IMR-90 (cell line): ENCODE measurements at regions not wholly inside any gene's neighbourhood (a gene's known extent, or its start where the extent isn't known, plus 50 kb on each side); places are given as distances from the start of the nearest gene placed in this dataset.

Experiments
- BHLHE40 ChIP-seq: fragments of 150-350 bp; IDR thresholded peaks from 2 replicates; pipeline ENCODE4 v1.6.1; 2016; ENCODE audit warnings: mild to moderate bottlenecking, low read depth, low read length
- MAZ ChIP-seq: IDR thresholded peaks from 2 replicates; pipeline ENCODE4 v1.6.1; 2012; ENCODE audit warnings: low read depth, mild to moderate bottlenecking, low read length, improper control_type of control experiment, moderate library complexity, borderline replicate concordance
- NFE2L2 ChIP-seq: fragments of 150-350 bp; IDR thresholded peaks from 2 replicates; pipeline ENCODE4 v1.6.1; 2016; ENCODE audit warnings: low read depth, mild to moderate bottlenecking, low read length
- POLR2A ChIP-seq: IDR thresholded peaks from 2 replicates; pipeline ENCODE4 v1.6.1; 2012; ENCODE audit warnings: mild to moderate bottlenecking, low read depth, low read length
- RCOR1 ChIP-seq: IDR thresholded peaks from 2 replicates; pipeline ENCODE4 v1.6.1; 2012; ENCODE audit warnings: mild to moderate bottlenecking, low read length, improper control_type of control experiment; ENCODE audit not compliant: insufficient replicate concordance
- RFX5 ChIP-seq: IDR thresholded peaks from 2 replicates; pipeline ENCODE4 v1.8.0; 2012; ENCODE audit warnings: low read depth, mild to moderate bottlenecking, low read length, moderate library complexity
- SMC3 ChIP-seq: fragments of 150-350 bp; IDR thresholded peaks from 2 replicates; pipeline ENCODE4 v1.6.1; 2016; ENCODE audit warnings: low read depth, mild to moderate bottlenecking, antibody characterized with exemption, low read length, moderate library complexity
- TF ChIP-seq, protein P1 (sequence below): conservative IDR thresholded peaks from 2 replicates; pipeline ENCODE4 v1.5.1; 2012; ENCODE audit warnings: mild to moderate bottlenecking, low read depth, low read length, improper control_type of control experiment
- TF ChIP-seq, protein P2 (sequence below): fragments of 150-350 bp; IDR thresholded peaks from 2 replicates; pipeline ENCODE4 v1.6.1; 2017; ENCODE audit warnings: mild to moderate bottlenecking, antibody characterized with exemption, low read length, low read depth

DNA sequence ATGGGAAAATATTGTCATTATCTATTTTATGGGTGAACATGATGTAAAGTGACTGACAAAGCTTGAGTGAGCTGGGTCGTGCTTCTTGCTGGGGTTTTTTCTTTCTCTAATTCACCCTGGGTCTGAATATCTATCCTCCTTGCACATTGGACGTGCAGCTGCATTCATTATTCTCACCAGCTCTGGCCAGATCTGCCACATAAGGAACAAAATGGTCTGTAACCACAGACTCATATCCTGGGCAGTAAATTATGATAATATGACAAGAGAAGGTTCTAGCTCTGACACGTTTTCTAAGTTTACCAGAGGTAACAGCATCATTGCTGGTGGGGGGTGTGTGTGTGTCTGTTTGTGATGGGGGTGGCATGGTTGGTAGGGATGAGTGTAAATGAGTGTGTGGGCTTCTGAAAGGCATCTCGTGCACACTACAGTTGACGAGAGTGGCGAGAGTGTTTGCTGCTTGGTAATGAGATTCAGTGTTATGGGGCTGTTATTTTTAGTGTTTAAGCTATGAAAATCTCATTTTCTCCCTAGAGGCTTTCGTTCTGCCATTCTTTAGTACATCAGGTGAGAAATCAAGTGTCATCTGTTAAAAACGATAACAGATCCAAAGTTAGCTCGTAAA lies 418.4 kb downstream of the PDCD6IP start:
- TF ChIP-seq, protein P1, sequence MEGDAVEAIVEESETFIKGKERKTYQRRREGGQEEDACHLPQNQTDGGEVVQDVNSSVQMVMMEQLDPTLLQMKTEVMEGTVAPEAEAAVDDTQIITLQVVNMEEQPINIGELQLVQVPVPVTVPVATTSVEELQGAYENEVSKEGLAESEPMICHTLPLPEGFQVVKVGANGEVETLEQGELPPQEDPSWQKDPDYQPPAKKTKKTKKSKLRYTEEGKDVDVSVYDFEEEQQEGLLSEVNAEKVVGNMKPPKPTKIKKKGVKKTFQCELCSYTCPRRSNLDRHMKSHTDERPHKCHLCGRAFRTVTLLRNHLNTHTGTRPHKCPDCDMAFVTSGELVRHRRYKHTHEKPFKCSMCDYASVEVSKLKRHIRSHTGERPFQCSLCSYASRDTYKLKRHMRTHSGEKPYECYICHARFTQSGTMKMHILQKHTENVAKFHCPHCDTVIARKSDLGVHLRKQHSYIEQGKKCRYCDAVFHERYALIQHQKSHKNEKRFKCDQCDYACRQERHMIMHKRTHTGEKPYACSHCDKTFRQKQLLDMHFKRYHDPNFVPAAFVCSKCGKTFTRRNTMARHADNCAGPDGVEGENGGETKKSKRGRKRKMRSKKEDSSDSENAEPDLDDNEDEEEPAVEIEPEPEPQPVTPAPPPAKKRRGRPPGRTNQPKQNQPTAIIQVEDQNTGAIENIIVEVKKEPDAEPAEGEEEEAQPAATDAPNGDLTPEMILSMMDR: no peak
- TF ChIP-seq POLR2A: no peak
- TF ChIP-seq, protein P2, sequence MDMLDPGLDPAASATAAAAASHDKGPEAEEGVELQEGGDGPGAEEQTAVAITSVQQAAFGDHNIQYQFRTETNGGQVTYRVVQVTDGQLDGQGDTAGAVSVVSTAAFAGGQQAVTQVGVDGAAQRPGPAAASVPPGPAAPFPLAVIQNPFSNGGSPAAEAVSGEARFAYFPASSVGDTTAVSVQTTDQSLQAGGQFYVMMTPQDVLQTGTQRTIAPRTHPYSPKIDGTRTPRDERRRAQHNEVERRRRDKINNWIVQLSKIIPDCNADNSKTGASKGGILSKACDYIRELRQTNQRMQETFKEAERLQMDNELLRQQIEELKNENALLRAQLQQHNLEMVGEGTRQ: no peak
- TF ChIP-seq NFE2L2: no peak
- TF ChIP-seq MAZ: no peak
- TF ChIP-seq RFX5: no peak
- no peak for TF ChIP-seq SMC3
- no peak for TF ChIP-seq BHLHE40
- no peak for TF ChIP-seq RCOR1
